Body of pancreas (tissue), 4 donors: ENCODE measurements at regions not wholly inside any gene's neighbourhood (a gene's known extent, or its start where the extent isn't known, plus 50 kb on each side); places are given as distances from the start of the nearest gene placed in this dataset.

ENCODE experiments used
- ATAC-seq: fragments of 150-250 bp; one replicate; pipeline ENCODE4 v1.9.1; 2016
- DNase-seq, 4 donors: peaks; one replicate each; pipeline ENCODE4 v3.0.0-alpha.2; 2019
- H3K27ac ChIP-seq, 4 donors: fragments of 200-600 bp; sonication (generic); 1 replicate in 3 of 4; 2 replicates in 1 of 4; pipeline versions ENCODE4 v1.5.1 to v1.6.1; 2016 to 2019; ENCODE audit warnings: mild to moderate bottlenecking in 1 of 4, mixed read lengths in 1 of 4, moderate library complexity in 1 of 4
- H3K27me3 ChIP-seq, 2 donors: fragments of 200-600 bp; sonication (generic); one replicate each; pipeline ENCODE4 v1.6.0; 2016; ENCODE audit warnings: mild to moderate bottlenecking in 1 of 2
- H3K36me3 ChIP-seq, 2 donors: fragments of 200-600 bp; sonication (generic); replicated peaks in 1 of 2; 2 replicates each; pipeline ENCODE4 v1.5.1; 2016; ENCODE audit warnings: low read depth in 2 of 2; ENCODE audit not compliant: insufficient read depth in 1 of 2
- H3K4me1 ChIP-seq: fragments of 200-600 bp; sonication (generic); one replicate; pipeline ENCODE4 v1.6.0; 2016
- H3K4me3 ChIP-seq, 2 donors: fragments of 200-600 bp; sonication (generic); 1 replicate in 1 of 2; 2 replicates in 1 of 2; pipeline ENCODE4 v1.5.1; 2016 to 2019
- H3K9me3 ChIP-seq, 3 donors: fragments of 200-600 bp; sonication (generic); 1 replicate in 2 of 3; 2 replicates in 1 of 3; pipeline ENCODE4 v1.5.1; 2016
- CTCF ChIP-seq, 7 experiments: fragments of 450-650 bp in 4 of 7; fragments of 200-600 bp in 3 of 7; sonication (generic) in 3 of 7; IDR thresholded peaks; one replicate each; pipeline ENCODE4 v1.5.1; 2016 to 2019; ENCODE audit warnings: antibody characterized with exemption in 7 of 7
- POLR2A ChIP-seq, 3 donors: fragments of 450-650 bp; IDR thresholded peaks; one replicate each; pipeline ENCODE4 v1.6.1; 2016; ENCODE audit warnings: antibody characterized with exemption in 3 of 3, mild to moderate bottlenecking in 2 of 3
- WGBS, 2 donors: methylation state at CpG; one replicate each; pipeline ENCODE4 v1.1.5; 2017; 5-methylcytosine and 5-hydroxymethylcytosine counted together
- intact Hi-C: fragments of 100-400 bp; cut with DNase I; formaldehyde crosslinking; loops from one replicate; pipeline ENCODE4 v1.15.1; 2023

GRCh38 chr2:75390169-75390568, 170.6 kb downstream of the EVA1A start:
- intact Hi-C loops, result no loop called here
- no peak for ATAC-seq

GRCh38 chr2:75389271-75389670, 171.5 kb downstream of the EVA1A start:
- WGBS, 2 donors, result 47 to 50% methylated on average over 2 of the region's 2 CpGs
- DNase-seq, result no peak
- Histone ChIP-seq H3K36me3 (no peaks in the 10 kb centered on the region), H3K4me3 (no peak overlapping the region), H3K4me1 (no peaks in the 10 kb centered on the region), H3K27me3 (no peaks in the 10 kb centered on the region), H3K9me3 (no peaks in the 10 kb centered on the region), H3K27ac (no peak overlapping the region)
- no peak for ATAC-seq
- intact Hi-C loops, result no loop called here
- TF ChIP-seq POLR2A (IDR thresholded peaks at IDR 0.05), result no peak
- no peak for TF ChIP-seq CTCF (IDR thresholded peaks at IDR 0.05)

More at GRCh38 chr2:75390169-75390568, 170.6 kb downstream of the EVA1A start:
- no peak for DNase-seq
- Histone ChIP-seq H3K4me3 (no peak overlapping the region), H3K27me3 (no peaks in the 10 kb centered on the region), H3K27ac (no peak overlapping the region), H3K4me1 (no peaks in the 10 kb centered on the region), H3K36me3 (no peaks in the 10 kb centered on the region), H3K9me3 (no peaks in the 10 kb centered on the region)
- WGBS, 2 donors, result 69 to 72% methylated on average over 3 of the region's 3 CpGs
- TF ChIP-seq CTCF (IDR thresholded peaks at IDR 0.05) (no peak), POLR2A (IDR thresholded peaks at IDR 0.05) (no peak)

- Histone ChIP-seq H3K27ac (no peak overlapping the region), H3K36me3 (no peaks in the 10 kb centered on the region), H3K4me3 (no peak overlapping the region), H3K9me3 (peaks cover 0 to 3% (median 0%) of the 10 kb centered on the region in 3 donors), H3K27me3 (no peaks in the 10 kb centered on the region), H3K4me1 (no peaks in the 10 kb centered on the region)
- WGBS, 2 donors, result 74 to 75% methylated on average over 10 of the region's 10 CpGs
- DNase-seq (no peak), ATAC-seq (no peak)
- TF ChIP-seq POLR2A (IDR thresholded peaks at IDR 0.05) (no peak), CTCF (IDR thresholded peaks at IDR 0.05) (no peak)
- intact Hi-C loops, result no loop called here
Measured at GRCh38 chr2:75381032-75381431, 179.7 kb downstream of the EVA1A start.

- Histone ChIP-seq H3K36me3 (no peaks in the 10 kb centered on the region), H3K4me3 (no peak overlapping the region), H3K4me1 (no peaks in the 10 kb centered on the region), H3K9me3 (peaks cover 0 to 3% (median 0%) of the 10 kb centered on the region in 3 donors), H3K27ac (no peak overlapping the region), H3K27me3 (no peaks in the 10 kb centered on the region)
- DNase-seq, result no peak
- no peak for ATAC-seq
- WGBS, 2 donors, result 63 to 69% methylated on average over 7 of the region's 7 CpGs
- no peak for TF ChIP-seq CTCF (IDR thresholded peaks at IDR 0.05)
- no peak for TF ChIP-seq POLR2A (IDR thresholded peaks at IDR 0.05)
- intact Hi-C loops, result no loop called here
Measured at GRCh38 chr2:75379476-75380210, 180.3 kb upstream of the TACR1 start.
